NCI-H524 treated with DMSO at 0.1 percent for 48 hours (cell line): ENCODE measurements at regions not wholly inside any gene's neighbourhood (a gene's known extent, or its start where the extent isn't known, plus 50 kb on each side); places are given as distances from the start of the nearest gene placed in this dataset.
"Not testable (repeated sequence)": the region's sequence is repeated elsewhere in the genome, so short reads cannot be mapped to it uniquely, and the experiment has no call there.

Experiments used
- DNase-seq: peaks from one replicate; lab custom pipeline; 2025; lab: John Stamatoyannopoulos, UW

DNA sequence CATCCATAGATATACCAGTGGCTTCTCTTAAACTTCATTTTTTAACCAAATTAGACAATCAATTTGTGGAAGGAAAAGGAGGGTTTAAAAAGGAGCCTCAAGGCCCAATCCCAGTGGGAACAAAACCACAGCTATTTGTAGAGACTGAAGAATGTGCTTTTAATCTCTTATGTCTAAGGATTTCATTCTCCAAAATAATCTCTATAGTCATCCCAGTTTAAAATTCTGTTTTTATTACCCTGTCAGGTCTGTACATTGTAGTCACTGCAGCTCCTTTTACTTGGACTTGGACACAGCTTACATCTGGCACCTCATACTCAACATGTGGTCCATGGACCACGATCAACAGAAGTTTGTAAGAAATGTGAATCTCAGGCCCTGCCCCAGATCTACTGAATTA lies 152.1 kb upstream of the STMND1 start:
- no peak for DNase-seq

DNA sequence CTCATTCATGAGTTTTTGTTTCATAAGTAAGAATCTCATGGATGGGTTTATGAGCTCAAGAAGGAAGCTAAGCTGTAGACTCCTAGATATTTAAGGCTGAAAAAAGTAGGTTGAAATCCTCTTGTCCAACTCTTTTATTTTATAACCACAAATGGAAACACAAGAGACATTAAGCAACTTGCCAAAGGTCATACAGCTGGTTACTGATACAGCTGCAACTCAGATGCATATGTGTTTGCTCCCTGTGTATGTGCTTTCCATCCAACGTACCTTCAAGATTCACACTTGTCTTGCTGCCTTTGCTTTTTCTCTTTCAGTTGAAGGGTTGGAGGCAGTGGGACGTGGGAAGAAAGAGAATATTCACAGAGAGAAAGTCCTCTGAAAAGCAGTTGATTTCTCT lies 153.5 kb upstream of the STMND1 start:
- no peak for DNase-seq

DNA sequence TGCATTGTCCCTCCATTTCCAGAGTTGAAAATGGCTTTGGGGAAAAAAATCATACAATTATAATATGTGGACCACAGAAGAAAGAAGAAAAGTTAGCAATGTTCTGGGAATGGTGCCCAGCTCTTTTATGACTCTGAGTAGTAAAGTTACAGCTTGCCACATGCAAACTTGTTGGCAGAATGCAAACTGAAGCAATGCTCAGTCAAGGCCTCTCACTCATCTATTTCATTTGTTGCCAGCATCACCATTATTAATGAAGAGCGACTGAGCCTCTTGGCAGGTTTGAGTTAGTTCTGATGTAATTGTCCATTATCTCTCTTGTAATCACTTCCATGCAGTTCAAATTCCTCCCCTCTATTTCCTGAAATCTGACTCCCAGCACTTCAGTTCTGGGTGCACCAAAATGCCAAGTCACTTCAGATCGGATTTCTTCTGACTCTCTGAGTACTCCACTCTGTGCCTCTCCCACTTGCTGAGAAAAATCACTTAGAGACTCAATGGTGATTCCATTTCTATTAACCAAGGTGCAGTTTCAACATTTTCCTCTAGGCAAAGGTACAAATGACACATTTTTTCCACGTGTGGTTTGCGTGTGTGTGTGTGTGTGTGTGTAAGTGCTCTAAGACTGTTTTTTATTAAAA lies 154.4 kb upstream of the STMND1 start:
- no peak for DNase-seq

DNA sequence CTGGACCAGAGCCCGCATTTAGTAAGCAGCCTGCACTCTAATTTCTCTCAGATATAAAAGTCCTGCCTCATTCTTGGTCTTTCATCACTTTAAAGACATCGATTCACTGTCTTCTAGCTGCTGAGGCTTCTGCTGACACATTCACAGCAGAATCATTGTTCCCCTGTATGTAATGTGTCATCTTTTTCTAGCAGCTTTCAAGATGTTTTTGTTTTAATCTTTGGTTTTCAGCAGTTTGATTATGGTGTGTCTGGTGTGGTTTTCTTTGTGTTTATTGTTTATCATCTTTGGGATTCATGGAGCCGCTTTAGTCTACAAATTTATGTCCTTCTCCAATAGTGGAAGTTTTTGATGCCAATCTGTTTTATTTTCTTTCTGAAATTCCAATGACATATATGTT lies 157.3 kb upstream of the STMND1 start:
- no peak for DNase-seq

DNA sequence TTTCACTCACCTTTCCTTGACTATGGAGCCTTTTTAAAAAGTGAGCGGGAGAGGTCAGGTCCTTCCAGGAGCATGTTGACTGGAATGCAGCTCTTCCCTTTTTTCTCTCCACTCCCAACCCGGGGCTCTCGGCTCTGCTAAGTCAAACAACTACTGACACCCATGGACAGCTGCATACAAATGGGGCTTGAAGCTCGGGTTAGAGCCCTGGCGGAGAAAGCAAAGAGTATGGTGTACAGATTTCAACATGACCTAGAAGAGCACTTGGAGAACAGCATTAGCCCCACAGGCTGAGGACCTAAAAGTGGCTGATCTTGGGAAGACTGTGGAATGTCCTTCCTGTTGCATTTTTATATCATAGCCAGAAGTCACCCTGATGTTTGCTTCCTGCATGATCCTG lies 162.0 kb upstream of the STMND1 start:
- DNase-seq = no peak

DNA sequence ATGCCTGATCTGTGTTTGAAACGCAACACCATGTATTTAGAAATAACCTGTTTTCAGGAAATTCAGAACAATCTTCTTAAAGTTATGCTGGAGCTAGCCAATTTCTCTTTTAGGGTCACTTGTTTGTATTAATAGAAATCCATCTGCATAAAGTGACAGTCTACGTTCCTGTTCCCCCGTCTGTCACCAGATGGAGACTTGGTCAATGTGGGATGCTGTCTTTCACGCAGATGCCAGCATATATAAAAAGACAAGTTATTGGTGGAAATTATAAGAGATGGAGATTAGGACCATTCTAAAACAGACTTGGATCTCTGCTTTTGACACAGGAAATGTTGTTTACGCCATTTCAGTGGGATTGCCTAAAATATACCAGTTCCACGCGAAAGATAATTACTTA lies 162.5 kb upstream of the STMND1 start:
- DNase-seq = no peak

DNA sequence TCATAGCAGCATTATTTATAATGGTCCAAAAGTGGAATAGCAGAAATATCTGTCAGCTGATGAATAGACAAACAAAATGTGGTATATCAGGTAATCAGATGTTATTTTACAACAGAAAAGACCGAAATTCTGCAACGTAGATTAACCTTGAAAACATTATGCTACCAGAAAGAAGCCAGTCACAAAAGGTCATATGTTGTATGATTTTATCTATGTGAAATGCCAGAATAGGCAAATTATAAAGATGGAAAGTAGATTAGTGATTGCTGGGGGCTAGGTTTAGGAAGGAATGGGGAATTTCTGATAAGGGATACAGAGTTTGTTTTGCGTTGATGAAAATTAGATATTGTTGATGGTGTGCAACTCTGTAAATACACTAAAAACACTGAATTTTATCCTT lies 165.0 kb upstream of the STMND1 start:
- DNase-seq = no peak

DNA sequence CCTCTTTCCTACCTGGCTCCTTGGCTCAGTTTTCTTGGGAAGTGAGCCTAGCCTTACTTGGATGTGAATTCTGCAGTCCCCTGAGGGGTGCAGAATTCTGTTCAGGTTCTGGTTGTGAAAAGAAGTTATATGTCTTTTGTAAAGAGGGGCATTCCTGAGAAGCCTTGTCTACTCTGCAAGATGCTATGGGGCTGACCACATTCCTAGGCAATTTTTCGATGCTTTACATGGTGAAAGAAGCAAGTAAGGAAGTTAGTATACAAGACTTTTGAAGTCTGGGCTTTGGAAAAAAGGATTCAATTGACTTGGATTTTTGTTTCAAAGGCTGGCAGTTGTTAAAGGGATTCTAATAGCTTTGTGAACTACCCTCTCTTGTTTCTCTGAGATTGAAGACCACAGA lies 167.9 kb upstream of the STMND1 start:
- DNase-seq = no peak

DNA sequence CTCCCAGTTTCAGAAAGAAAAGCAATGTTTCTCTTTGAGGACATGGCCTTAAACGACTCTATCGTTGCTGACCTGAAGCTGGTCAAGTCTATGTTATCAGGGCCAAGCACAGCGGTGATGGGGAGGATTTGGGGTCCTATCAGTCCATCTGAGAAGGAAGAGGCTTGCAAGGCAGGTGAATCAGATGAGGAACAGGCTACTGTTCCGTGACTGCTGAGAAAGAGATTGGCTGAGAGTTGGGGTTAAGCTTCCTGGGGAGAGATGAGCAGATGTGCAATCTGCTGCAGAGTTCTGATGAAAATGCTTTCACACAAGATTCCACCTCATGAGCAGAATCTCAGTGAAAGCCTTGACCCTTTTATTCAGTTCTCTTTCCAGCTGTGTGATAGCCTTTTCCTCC lies 168.3 kb upstream of the STMND1 start:
- no peak for DNase-seq

DNA sequence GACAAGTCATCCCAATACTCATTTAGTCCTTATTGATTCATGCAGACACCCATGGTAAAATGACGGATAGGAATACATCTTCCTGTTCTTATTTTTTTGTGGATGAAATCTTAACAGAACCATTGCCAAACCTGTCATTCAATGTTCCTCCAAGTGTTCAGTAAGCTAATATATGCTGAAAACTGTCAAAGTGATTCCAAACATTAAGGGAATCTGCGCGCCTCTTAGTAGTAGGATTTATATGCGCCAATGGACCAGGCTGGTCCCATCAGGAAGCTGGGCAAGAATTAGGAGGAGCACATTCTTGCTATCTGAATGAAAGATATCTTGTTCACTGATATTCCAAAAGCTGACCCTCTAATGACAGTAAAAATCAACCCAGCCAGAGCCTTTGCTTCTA lies 168.9 kb upstream of the STMND1 start:
- no peak for DNase-seq

DNA sequence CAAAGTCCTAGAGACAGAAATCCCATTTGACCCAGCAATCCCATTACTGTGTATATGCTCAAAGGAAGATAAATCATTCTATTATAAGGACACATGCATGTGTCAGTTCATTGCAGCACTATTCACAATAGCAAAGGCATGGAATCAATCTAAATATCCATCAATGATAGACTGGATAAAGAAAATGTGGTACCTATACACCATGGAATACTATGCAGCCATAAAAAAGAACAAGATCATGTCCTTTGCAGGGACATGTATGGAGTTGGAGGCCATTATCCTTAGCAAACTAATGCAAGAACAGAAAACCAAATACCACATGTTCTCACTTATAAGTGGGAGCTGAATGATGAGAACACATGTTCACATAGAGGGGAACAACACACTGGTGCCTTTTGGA lies 169.8 kb upstream of the ATXN1 start:
- not testable (repeated sequence) for DNase-seq

DNA sequence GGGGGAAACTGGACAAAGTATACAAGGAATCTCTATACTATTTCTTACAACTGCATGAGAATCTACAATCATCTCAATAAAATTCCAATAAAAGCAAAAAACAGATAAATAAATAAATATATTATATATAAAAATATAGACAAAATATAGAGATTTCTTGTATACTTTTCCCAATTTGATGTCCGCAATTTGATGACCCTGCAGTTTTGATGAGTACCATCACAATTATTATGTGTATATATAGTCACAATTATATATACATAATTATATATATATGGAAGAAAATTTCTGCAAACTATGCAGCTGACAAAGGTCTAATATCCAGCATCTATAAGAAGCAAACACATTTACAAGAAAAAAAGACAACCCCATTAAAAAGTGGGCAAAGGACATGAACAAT lies 169.2 kb upstream of the ATXN1 start:
- DNase-seq = no peak

DNA sequence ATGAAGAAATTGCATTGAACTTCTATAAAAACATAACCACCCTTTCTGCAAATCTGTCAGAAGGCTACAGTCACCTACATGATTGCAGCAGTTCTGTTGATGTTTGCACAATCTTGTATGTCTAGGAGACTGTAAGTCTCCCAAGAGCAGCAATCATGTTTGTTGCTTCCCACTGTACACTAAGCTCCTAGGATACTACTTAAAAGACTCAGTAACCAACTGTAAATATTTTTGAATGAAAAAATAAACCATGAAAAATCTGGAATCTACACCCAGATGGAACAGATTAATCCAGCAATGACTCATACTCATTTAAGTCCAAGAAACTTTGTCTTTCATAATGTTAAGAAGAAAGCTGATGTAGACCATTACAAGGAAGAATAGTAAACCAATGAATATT lies 168.5 kb upstream of the ATXN1 start:
- no peak for DNase-seq

DNA sequence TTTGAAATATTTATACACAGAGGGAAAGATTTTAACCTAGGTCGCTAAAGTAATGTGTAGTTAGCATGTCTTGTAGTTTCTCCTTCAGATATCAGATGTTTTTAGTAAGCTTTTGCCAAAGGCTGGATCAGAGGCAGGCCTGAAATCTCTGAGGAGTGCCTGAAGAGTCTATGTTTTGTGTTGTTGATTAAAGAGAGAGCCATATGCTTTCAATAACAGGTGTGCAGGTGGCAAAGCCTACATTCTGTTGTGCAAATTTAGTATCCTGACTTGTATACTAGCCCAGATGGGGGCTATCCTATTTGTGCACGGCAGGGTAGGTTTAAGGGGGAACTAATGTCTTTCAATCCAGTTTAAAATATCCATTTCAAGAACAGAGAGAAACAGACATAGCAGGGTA lies 167.1 kb upstream of the ATXN1 start:
- DNase-seq = peak; percentile 9

DNA sequence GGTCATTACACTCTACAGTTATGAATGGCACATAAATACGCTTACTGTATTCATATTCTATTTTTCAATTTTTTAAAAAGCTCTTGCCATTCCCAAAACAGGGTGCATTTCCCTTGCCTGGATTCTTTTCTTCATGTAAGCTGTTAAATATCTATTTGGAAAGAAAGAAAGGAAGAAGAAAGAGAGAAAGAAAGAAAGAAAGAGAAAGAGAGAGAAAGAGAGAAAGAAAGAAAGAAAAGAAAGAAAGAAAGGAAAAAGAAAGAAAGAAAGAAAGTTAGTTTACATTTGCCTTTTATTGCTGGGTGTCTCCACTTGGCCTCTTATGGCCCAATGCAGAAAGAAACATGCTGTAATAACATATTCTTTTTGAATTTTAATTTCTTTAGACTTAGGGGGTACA lies 165.9 kb upstream of the ATXN1 start:
- DNase-seq = no peak

DNA sequence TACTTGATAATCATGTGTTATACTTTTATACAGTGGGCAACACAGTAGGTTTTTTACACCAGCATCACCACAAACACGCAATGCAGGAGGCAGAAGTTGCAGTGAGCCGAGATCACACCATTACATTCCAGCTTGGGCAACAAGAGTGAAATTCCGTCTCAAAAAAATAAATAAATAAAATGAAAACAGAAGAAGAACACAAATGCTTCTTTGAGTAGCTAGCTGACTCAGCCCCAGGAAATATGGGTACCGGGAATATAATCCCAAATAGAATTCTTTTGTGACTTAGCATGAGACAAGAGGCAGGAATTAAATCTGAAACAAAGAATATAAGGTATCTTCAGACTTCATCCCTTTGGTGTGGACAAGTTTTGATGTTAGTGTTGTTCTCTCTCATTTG lies 164.2 kb upstream of the ATXN1 start:
- no peak for DNase-seq

DNA sequence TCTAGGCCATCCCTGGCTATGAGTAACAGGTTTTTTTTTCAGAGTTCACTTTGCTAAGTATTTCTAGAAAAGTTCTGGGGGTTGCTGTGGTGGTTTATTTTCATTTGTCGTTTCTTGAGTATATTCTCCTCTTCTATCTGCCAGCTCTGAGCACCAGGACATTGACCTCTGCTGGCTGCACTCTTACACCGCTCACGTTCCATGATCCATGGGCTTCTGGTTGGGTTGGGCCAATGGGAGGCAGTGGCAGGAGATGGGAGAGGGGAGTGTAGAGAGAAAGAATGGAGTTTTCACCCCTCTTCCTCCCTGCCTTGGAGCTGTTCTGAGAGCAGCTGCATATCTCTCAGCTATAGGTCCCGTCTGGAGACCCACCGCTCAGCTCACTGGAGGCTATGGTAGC lies 161.0 kb upstream of the ATXN1 start:
- no peak for DNase-seq

DNA sequence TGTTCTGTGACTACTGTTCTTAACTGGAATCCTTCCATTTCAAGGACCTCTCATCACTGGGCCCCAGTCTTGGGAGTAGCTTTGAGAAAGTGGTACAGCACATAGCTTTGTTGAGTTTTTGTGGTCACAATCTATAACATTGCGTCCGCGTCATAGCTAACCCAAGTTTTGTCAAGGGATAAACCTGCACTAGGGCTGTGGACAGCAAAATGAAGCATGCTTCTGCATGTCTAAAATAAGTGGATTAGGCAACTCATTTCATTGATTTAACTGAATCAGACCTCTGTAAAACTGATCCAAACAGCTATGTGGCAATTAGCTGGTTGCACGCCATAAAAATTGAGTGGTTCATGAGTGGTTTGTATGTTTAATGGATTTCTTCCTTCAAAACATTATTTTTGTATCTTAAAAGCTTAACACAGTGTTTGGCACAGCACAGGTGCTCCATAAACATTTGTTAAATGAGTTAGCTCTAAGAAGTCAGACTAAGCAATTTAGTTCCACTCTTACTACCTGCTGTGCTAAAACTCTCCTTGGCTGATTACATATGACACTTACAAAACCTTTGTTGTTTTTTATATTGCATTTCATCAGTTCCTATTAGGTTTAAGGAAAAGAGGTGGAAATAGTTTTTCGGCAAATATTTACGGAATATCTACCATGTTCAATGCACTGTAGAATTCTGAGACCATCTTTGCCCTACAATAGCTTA lies 160.3 kb upstream of the ATXN1 start:
- DNase-seq = no peak

DNA sequence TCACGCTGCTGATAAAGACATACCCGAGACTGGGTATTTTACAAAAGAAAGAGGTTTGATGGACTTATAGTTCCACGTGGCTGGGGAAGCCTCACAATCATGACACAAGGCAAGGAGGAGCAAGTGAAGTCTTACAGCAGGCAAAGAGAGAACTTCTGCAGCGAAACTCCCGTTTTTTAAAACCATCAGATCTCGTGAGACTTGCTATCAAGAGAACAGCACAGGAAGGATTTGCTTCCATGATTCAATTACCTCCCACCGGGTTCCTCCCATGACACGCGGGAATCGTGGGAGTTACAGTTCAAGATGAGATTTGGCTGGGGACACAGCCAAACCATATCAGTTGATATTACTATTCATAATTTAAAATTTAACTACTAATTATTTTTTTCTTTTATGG lies 157.3 kb upstream of the ATXN1 start:
- DNase-seq = no peak

DNA sequence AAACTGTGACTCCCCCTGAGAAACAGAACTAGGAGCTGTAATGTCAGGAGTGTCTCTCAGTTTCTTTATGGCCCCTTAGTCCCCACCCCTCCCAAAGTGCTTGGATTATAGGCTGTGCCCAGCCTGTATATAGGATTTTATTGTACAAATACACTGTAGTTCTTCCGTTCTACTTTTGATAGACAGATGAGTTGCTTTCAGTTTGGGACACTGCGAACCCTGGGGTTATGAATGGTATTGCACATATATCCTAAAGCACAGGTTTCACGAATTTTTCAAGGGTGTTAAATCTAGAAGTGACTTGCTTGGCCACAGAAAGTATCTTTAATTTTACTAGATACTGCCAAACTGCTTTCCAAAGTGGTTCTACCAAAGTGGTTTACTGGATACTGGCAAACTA lies 152.9 kb upstream of the ATXN1 start:
- no peak for DNase-seq

DNA sequence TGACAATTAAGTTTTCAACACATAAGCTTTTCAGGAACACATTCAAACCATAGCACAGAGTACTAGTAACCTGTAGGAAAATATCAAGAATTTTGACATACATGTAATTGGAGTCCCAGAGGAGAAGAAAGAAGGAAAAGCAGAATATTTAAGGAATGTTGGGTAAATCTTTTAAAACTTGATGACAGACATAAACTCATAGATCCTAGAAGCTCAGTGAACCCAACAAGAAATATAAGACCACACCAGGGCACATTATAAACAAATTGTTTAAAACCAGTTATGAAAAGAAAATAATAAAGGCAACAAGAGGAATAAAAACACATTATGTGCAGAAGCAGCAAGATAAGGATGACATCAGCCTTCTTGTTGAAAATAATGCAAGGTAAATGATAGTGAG lies 151.5 kb upstream of the ATXN1 start:
- DNase-seq = no peak

DNA sequence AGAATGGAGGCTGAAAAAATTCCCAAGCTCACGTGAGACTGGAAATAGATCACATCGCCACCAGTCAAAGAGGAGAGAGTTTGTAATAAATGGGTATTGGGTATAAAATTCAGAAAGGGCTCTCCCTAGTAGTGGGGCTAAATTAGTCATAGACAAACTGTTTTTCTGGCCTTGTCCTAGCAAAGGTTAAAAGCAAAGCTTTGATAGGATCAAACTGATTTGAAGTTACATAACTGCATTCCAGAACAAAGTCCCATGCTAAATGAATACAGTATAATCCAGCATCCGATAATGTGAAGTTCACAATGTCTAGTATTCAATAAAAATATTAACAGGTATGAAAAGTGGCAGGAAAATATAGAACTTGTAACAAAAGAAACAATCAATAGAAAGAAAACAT lies 149.8 kb upstream of the ATXN1 start:
- no peak for DNase-seq

DNA sequence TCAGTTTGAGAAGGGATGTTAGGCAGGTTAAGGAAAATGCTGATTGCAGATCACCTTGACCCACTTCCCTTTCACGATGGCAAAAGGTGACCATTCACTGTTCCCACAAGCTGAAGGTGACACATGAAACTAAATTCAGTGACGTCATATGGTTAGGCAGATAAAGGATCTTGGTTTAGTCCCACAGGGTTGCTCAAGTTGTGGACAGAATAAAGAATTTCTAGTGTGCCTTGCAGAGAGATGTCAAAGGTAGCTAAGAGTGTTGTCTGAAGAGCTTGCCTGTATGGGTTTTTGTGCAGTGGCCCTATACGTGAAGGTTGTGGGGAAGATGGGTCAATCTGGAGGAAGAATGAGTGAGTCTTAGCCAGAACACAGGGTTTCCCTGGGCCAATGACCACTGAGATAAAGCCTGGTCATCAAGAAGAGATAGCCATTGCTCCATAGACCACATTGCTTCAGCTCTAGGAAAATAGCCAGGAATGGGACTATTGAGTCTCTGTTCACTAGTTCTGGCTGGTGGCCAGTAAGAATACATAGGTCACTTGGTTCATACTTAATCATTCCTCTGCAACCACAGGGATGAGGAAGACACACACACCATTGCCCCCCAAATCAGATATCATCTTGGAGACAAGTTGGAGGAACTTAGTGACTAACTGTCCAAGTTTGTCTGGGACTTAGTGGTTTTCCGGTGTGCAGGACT lies 148.5 kb upstream of the ATXN1 start:
- DNase-seq = no peak

DNA sequence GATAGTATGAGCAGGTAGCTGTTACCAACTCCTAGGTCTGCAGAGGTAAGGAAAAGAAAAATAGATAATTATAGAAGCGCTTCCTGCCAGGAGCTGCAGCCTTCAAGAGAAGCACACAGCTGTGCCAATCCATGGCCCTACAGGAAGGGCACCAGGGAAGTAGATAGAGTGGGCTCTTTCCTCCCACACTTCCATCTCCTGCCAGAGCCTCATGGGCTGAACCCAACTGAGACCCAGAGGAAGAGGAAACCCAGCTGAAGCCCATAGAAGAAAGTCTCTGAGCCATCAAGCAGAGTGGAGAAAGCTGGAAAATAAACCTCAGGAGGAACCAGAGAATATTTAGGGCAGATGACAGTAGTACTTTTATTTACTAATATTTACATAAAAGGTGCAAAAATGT lies 146.7 kb upstream of the ATXN1 start:
- no peak for DNase-seq
